ENCODE measurements at regions not wholly inside any gene's neighbourhood (a gene's known extent, or its start where the extent isn't known, plus 50 kb on each side); places are given as distances from the start of the nearest gene placed in this dataset.

- no peak for TF ChIP-seq CTCF (IDR thresholded peaks at IDR 0.05)
- no peak for TF ChIP-seq EZH2 (IDR thresholded peaks at IDR 0.05; ENCODE audit: borderline replicate concordance, insufficient read depth, low read depth, low read length, poor library complexity, severe bottlenecking)
Observed at GRCh38 chr2:49837561-49838293, 683.4 kb upstream of the FSHR start.

Measured in B cell (primary cell).